ENCODE measurements at regions not wholly inside any gene's neighbourhood (a gene's known extent, or its start where the extent isn't known, plus 50 kb on each side); places are given as distances from the start of the nearest gene placed in this dataset.

GRCh38 chr7:136495081-136495480 lies 373.4 kb upstream of the CHRM2 start:
- H3K4me3 ChIP-seq (ENCODE audit: extremely low read depth in 1 of 4, insufficient read depth in 2 of 4, low read depth in 3 of 4, low read length in 4 of 4): no peak overlapping the region
- H3K79me2 ChIP-seq (ENCODE audit: control insufficient read depth in 1 of 2, insufficient read depth in 2 of 2, low read length in 2 of 2): no peaks in the 10 kb centered on the region

More at GRCh38 chr7:136495081-136495480, 373.4 kb upstream of the CHRM2 start:
- Histone ChIP-seq H4K5ac (ENCODE audit: insufficient read length, low read depth, low read length) (no peak overlapping the region), H3K18ac (ENCODE audit: extremely low read depth, low read length) (no peak overlapping the region), H3K14ac (ENCODE audit: insufficient read length) (no peak overlapping the region), H2BK12ac (ENCODE audit: low read depth, low read length) (no peak overlapping the region), H4K8ac (ENCODE audit: extremely low read depth, insufficient read depth, low read length) (no peak overlapping the region), H3K9ac (replicated peaks in 1 of 4; ENCODE audit: extremely low read depth in 1 of 4, low read depth in 3 of 4, low read length in 3 of 4) (no peak overlapping the region), H2BK120ac (replicated peaks; ENCODE audit: low read depth, low read length) (no peak overlapping the region), H3K27me3 (replicated peaks in 1 of 4; ENCODE audit: control insufficient read depth in 3 of 4, extremely low read depth in 1 of 4, insufficient read depth in 3 of 4, low read length in 3 of 4) (peaks cover 0 to 1% (median 0%) of the 10 kb centered on the region in 4 experiments; a peak in 1 of 7 replicates), H3K23me2 (ENCODE audit: low read depth, low read length) (no peaks in the 10 kb centered on the region), H3K36me3 (ENCODE audit: control insufficient read depth in 2 of 4, insufficient read depth in 4 of 4, low read length in 3 of 4) (no peaks in the 10 kb centered on the region), H2BK15ac (ENCODE audit: low read length) (no peak overlapping the region), H3K23ac (ENCODE audit: insufficient read length) (no peak overlapping the region), H4K91ac (replicated peaks; ENCODE audit: insufficient read length, low read length) (no peak overlapping the region), H3K9me3 (ENCODE audit: insufficient read depth in 2 of 2, low read depth in 1 of 2, low read length in 1 of 2) (no peaks in the 10 kb centered on the region), H3K4me1 (replicated peaks in 1 of 4; ENCODE audit: control insufficient read depth in 3 of 4, insufficient read depth in 4 of 4, low read length in 3 of 4) (peaks cover 0 to 3% (median 0%) of the 10 kb centered on the region in 4 experiments; a peak in 1 of 7 replicates), H3K4me2 (ENCODE audit: insufficient read depth in 1 of 2, low read depth in 2 of 2, low read length in 2 of 2) (no peak overlapping the region), H3K27ac (ENCODE audit: low read depth, low read length) (no peak overlapping the region), H3K4ac (replicated peaks; ENCODE audit: insufficient read length, low read depth, low read length) (no peak overlapping the region), H3K79me1 (ENCODE audit: low read depth, low read length) (no peaks in the 10 kb centered on the region), H2BK20ac (ENCODE audit: low read length) (no peak overlapping the region), H2AK5ac (ENCODE audit: low read depth, low read length) (no peak overlapping the region), H2BK5ac (ENCODE audit: low read depth, low read length) (no peak overlapping the region), H2AFZ (ENCODE audit: low read length) (no peak overlapping the region), H3K56ac (replicated peaks; ENCODE audit: insufficient read length, low read depth, low read length) (no peak overlapping the region), H4K20me1 (replicated peaks in 1 of 2; ENCODE audit: control insufficient read depth in 1 of 2, insufficient read depth in 2 of 2, low read length in 2 of 2) (no peaks in the 10 kb centered on the region)
- no peak for DNase-seq (ENCODE audit: low read depth in 1 of 2, low spot score in 2 of 2)
- WGBS, 2 experiments (ENCODE audit: extremely low coverage in 1 of 2, insufficient coverage in 1 of 2, insufficient read length in 1 of 2, insufficient replicate concordance in 2 of 2, low coverage in 1 of 2, low lambda C conversion rate in 2 of 2, missing lambda C conversion rate in 1 of 2): no CpG with 5 or more reads among the region's 4 CpGs
- CTCF ChIA-PET (ENCODE audit: partially characterized antibody): no interaction called here
- FAIRE-seq: no peak
- POLR2A ChIA-PET (ENCODE audit: partially characterized antibody): no interaction called here
- TF ChIP-seq POU5F1 (IDR thresholded peaks at IDR 0.05; ENCODE audit: low read depth, low read length): no peak
- TF ChIP-seq TCF12 (IDR thresholded peaks at IDR 0.05; ENCODE audit: low read depth, low read length): no peak
- TF ChIP-seq GTF2F1 (IDR thresholded peaks at IDR 0.05; ENCODE audit: borderline replicate concordance, low read depth, low read length): no peak
- no peak for TF ChIP-seq MAFK (IDR thresholded peaks at IDR 0.05; ENCODE audit: low read depth, low read length)
- no peak for TF ChIP-seq SP4 (IDR thresholded peaks at IDR 0.05; ENCODE audit: low read length)
